H1 (cell line): ENCODE measurements at regions not wholly inside any gene's neighbourhood (a gene's known extent, or its start where the extent isn't known, plus 50 kb on each side); places are given as distances from the start of the nearest gene placed in this dataset.

Experiments used
- CTCF ChIA-PET: fragments of 300-600 bp; sonication (Branson Sonifier 250); formaldehyde crosslinking; loops from one replicate; lab custom pipeline; 2021; ENCODE audit not compliant: partially characterized antibody; lab: Charles Lee
- POLR2A ChIA-PET: fragments of 300-600 bp; sonication (Branson Sonifier 250); formaldehyde crosslinking; loops from one replicate; lab custom pipeline; 2021; ENCODE audit warnings: inconsistent platforms; ENCODE audit not compliant: partially characterized antibody; lab: Charles Lee
- DNase-seq, 2 experiments: peaks; one replicate each; pipeline versions ENCODE4 v3.0.0 to v3.0.0-alpha.2; 2010 to 2022; ENCODE audit warnings: low spot score in 2 of 2, low read depth in 1 of 2, mixed read lengths in 1 of 2
- FAIRE-seq: peaks from 2 replicates; lab custom pipeline; 2011; peaks lifted over from hg19 to GRCh38; lab: Jason Lieb, UNC
- H2AFZ ChIP-seq: 2 replicates; pipeline ENCODE4 v1.8.1; 2012; ENCODE audit warnings: low read length, inconsistent platforms
- H2AK5ac ChIP-seq: 2 replicates; pipeline ENCODE4 v1.6.1; 2013; ENCODE audit warnings: low read depth, low read length
- H2BK120ac ChIP-seq: replicated peaks from 2 replicates; pipeline ENCODE3; 2013; ENCODE audit warnings: low read depth, low read length, inconsistent platforms
- H2BK12ac ChIP-seq: 2 replicates; pipeline ENCODE4 v1.6.1; 2013; ENCODE audit warnings: low read depth, low read length
- H2BK15ac ChIP-seq: 2 replicates; pipeline ENCODE4 v1.6.1; 2013; ENCODE audit warnings: low read length
- H2BK20ac ChIP-seq: 2 replicates; pipeline ENCODE4 v1.6.1; 2013; ENCODE audit warnings: low read length
- H2BK5ac ChIP-seq: 2 replicates; pipeline ENCODE4 v1.6.1; 2013; ENCODE audit warnings: low read depth, low read length
- H3K14ac ChIP-seq: 2 replicates; pipeline ENCODE4 v1.6.1; 2013; ENCODE audit warnings: inconsistent platforms; ENCODE audit not compliant: insufficient read length
- H3K18ac ChIP-seq: 2 replicates; pipeline ENCODE4 v1.6.1; 2013; ENCODE audit warnings: low read length; ENCODE audit errors: extremely low read depth
- H3K23ac ChIP-seq: 2 replicates; pipeline ENCODE4 v1.6.1; 2013; ENCODE audit warnings: inconsistent platforms; ENCODE audit not compliant: insufficient read length
- H3K23me2 ChIP-seq: 2 replicates; pipeline ENCODE4 v1.6.1; 2013; ENCODE audit warnings: low read depth, low read length
- H3K27ac ChIP-seq: 2 replicates; pipeline ENCODE4 v1.6.1; 2011; ENCODE audit warnings: low read depth, low read length, inconsistent platforms
- H3K27me3 ChIP-seq, 4 experiments: replicated peaks in 1 of 4; 1 replicate in 1 of 4; 2 replicates in 3 of 4; pipeline versions ENCODE4 v1.6.1 to v1.8.1; 2011 to 2013; ENCODE audit warnings: low read length in 3 of 4, mild to moderate bottlenecking in 3 of 4, inconsistent platforms in 2 of 4, mixed read lengths in 2 of 4, moderate library complexity in 1 of 4; ENCODE audit not compliant: control insufficient read depth in 3 of 4, insufficient read depth in 3 of 4; ENCODE audit errors: extremely low read depth in 1 of 4
- H3K36me3 ChIP-seq, 4 experiments: 2 replicates each; pipeline versions ENCODE4 v1.6.1 to v1.8.1; 2011 to 2013; ENCODE audit warnings: mild to moderate bottlenecking in 4 of 4, low read length in 3 of 4, moderate library complexity in 2 of 4, control low read depth in 1 of 4, inconsistent platforms in 1 of 4; ENCODE audit not compliant: insufficient read depth in 4 of 4, control insufficient read depth in 2 of 4
- H3K4ac ChIP-seq: replicated peaks from 2 replicates; pipeline ENCODE3; 2013; ENCODE audit warnings: low read length, low read depth, mixed read lengths, inconsistent platforms; ENCODE audit not compliant: insufficient read length
- H3K4me1 ChIP-seq, 4 experiments: replicated peaks in 1 of 4; 1 replicate in 1 of 4; 2 replicates in 3 of 4; pipeline versions ENCODE4 v1.6.1 to v1.8.1; 2011 to 2013; ENCODE audit warnings: low read length in 3 of 4, inconsistent platforms in 2 of 4, mixed read lengths in 1 of 4; ENCODE audit not compliant: insufficient read depth in 4 of 4, control insufficient read depth in 3 of 4
- H3K4me2 ChIP-seq, 2 experiments: 2 replicates each; pipeline versions ENCODE4 v1.6.1 to v1.8.1; 2011 to 2013; ENCODE audit warnings: low read depth in 2 of 2, low read length in 2 of 2, control low read depth in 1 of 2, inconsistent platforms in 1 of 2, mild to moderate bottlenecking in 1 of 2; ENCODE audit not compliant: insufficient read depth in 1 of 2
- H3K4me3 ChIP-seq, 4 experiments: fragments of 200-600, 300-600 bp in 1 of 4; sonication (generic), shearing (Covaris generic), sonication (Bioruptor Twin) in 1 of 4; 2 replicates each; pipeline versions ENCODE4 v1.5.1 to v1.8.1; 2011 to 2016; ENCODE audit warnings: low read length in 4 of 4, low read depth in 3 of 4, control low read depth in 2 of 4, inconsistent platforms in 2 of 4, mild to moderate bottlenecking in 2 of 4, mixed read lengths in 1 of 4, moderate library complexity in 1 of 4; ENCODE audit not compliant: insufficient read depth in 2 of 4; ENCODE audit errors: extremely low read depth in 1 of 4
- H3K56ac ChIP-seq: replicated peaks from 2 replicates; pipeline ENCODE3; 2013; ENCODE audit warnings: low read depth, mild to moderate bottlenecking, mixed read lengths, low read length, inconsistent platforms; ENCODE audit not compliant: insufficient read length
- H3K79me1 ChIP-seq: 2 replicates; pipeline ENCODE4 v1.6.1; 2013; ENCODE audit warnings: low read depth, low read length, control low read depth
- H3K79me2 ChIP-seq, 2 experiments: 2 replicates each; pipeline versions ENCODE4 v1.6.1 to v1.8.1; 2012 to 2013; ENCODE audit warnings: low read length in 2 of 2, mild to moderate bottlenecking in 2 of 2, inconsistent platforms in 1 of 2; ENCODE audit not compliant: insufficient read depth in 2 of 2, control insufficient read depth in 1 of 2
- H3K9ac ChIP-seq, 4 experiments: replicated peaks in 1 of 4; 1 replicate in 1 of 4; 2 replicates in 3 of 4; pipeline versions ENCODE4 v1.6.1 to v1.8.1; 2011 to 2013; ENCODE audit warnings: low read depth in 3 of 4, low read length in 3 of 4, control low read depth in 2 of 4, mild to moderate bottlenecking in 2 of 4, moderate library complexity in 2 of 4, inconsistent platforms in 1 of 4; ENCODE audit errors: extremely low read depth in 1 of 4
- H3K9me3 ChIP-seq, 2 experiments: 2 replicates each; pipeline versions ENCODE4 v1.6.1 to v1.8.1; 2012 to 2013; ENCODE audit warnings: mild to moderate bottlenecking in 2 of 2, moderate library complexity in 2 of 2, control low read depth in 1 of 2, inconsistent platforms in 1 of 2, low read depth in 1 of 2, low read length in 1 of 2, mixed read lengths in 1 of 2; ENCODE audit not compliant: insufficient read depth in 2 of 2
- H4K20me1 ChIP-seq, 2 experiments: replicated peaks in 1 of 2; 2 replicates each; pipeline versions ENCODE3 to v1.8.1; 2011 to 2013; ENCODE audit warnings: inconsistent platforms in 2 of 2, low read length in 2 of 2, mild to moderate bottlenecking in 1 of 2; ENCODE audit not compliant: insufficient read depth in 2 of 2, control insufficient read depth in 1 of 2
- H4K5ac ChIP-seq: 2 replicates; pipeline ENCODE4 v1.6.1; 2013; ENCODE audit warnings: low read length, low read depth, mixed read lengths, inconsistent platforms; ENCODE audit not compliant: insufficient read length
- H4K8ac ChIP-seq: 2 replicates; pipeline ENCODE4 v1.8.0; 2013; ENCODE audit warnings: mild to moderate bottlenecking, moderate library complexity, low read length, inconsistent platforms; ENCODE audit not compliant: insufficient read depth; ENCODE audit errors: extremely low read depth
- H4K91ac ChIP-seq: replicated peaks from 2 replicates; pipeline ENCODE3; 2013; ENCODE audit warnings: low read length, mixed read lengths, inconsistent platforms; ENCODE audit not compliant: insufficient read length
- BACH1 ChIP-seq: IDR thresholded peaks from 2 replicates; pipeline ENCODE4 v1.6.1; 2012; ENCODE audit warnings: low read length, improper control_type of control experiment
- E2F6 ChIP-seq: IDR thresholded peaks from 2 replicates; pipeline ENCODE4 v1.6.1; 2012; ENCODE audit warnings: inconsistent platforms
- HDAC6 ChIP-seq: IDR thresholded peaks from one replicate; pipeline ENCODE4 v1.7.1; 2012; ENCODE audit warnings: low read depth, mild to moderate bottlenecking, inconsistent platforms, low read length, moderate library complexity
- KDM1A ChIP-seq: fragments of 200-600, 300-600 bp; sonication (generic); IDR thresholded peaks from 2 replicates; pipeline ENCODE4 v1.7.1; 2016; ENCODE audit warnings: mild to moderate bottlenecking, low read length, borderline replicate concordance
- RXRA ChIP-seq: IDR thresholded peaks from 2 replicates; pipeline ENCODE4 v1.6.1; 2011; ENCODE audit warnings: low read depth, mild to moderate bottlenecking, low read length, moderate library complexity; ENCODE audit not compliant: insufficient read depth
- SIX5 ChIP-seq: IDR thresholded peaks from 2 replicates; pipeline ENCODE4 v1.6.1; 2011; ENCODE audit warnings: mild to moderate bottlenecking, low read depth, low read length
- SP2 ChIP-seq: IDR thresholded peaks from 2 replicates; pipeline ENCODE4 v1.6.1; 2012; ENCODE audit warnings: mild to moderate bottlenecking, low read length, inconsistent platforms
- TAF1 ChIP-seq: IDR thresholded peaks from 2 replicates; pipeline ENCODE4 v1.6.1; 2011; ENCODE audit warnings: mild to moderate bottlenecking, low read depth, low read length
- TBP ChIP-seq: IDR thresholded peaks from 2 replicates; pipeline ENCODE4 v1.6.1; 2011; ENCODE audit warnings: low read depth, low read length, improper control_type of control experiment
- TCF12 ChIP-seq: IDR thresholded peaks from 2 replicates; pipeline ENCODE4 v1.6.1; 2011; ENCODE audit warnings: low read depth, mild to moderate bottlenecking, low read length
- ZNF274 ChIP-seq: IDR thresholded peaks from 2 replicates; pipeline ENCODE4 v1.7.0; 2012; ENCODE audit warnings: low read length, borderline replicate concordance; ENCODE audit errors: extremely low read depth

- TF ChIP-seq RXRA, result no peak
- no peak for TF ChIP-seq TBP
- no peak for TF ChIP-seq ZNF274
- no peak for TF ChIP-seq SP2
- no peak for TF ChIP-seq HDAC6
- TF ChIP-seq BACH1, result no peak
- TF ChIP-seq TAF1, result no peak
- no peak for TF ChIP-seq E2F6
- no peak for TF ChIP-seq SIX5
- no peak for TF ChIP-seq TCF12
- no peak for TF ChIP-seq KDM1A
- TF ChIP-seq, all 59 proteins: peak for 0
Measured at GRCh38 chr6:94835264-94835663, 742.1 kb upstream of the MANEA start.

More at GRCh38 chr6:94835264-94835663, 742.1 kb upstream of the MANEA start:
- H3K9ac ChIP-seq, result no peak overlapping the region
- DNase-seq (no peak), FAIRE-seq (no peak)
- no peaks in the 10 kb centered on the region for H3K36me3 ChIP-seq
- H2AFZ ChIP-seq, result no peak overlapping the region
- H2BK20ac ChIP-seq, result no peak overlapping the region
- H3K56ac ChIP-seq, result no peak overlapping the region
- H2BK12ac ChIP-seq, result no peak overlapping the region
- H4K91ac ChIP-seq, result no peak overlapping the region
- no peaks in the 10 kb centered on the region for H3K4me1 ChIP-seq
- H3K4ac ChIP-seq, result no peak overlapping the region
- H4K8ac ChIP-seq, result no peak overlapping the region
- no peak overlapping the region for H3K4me3 ChIP-seq
- H2BK120ac ChIP-seq, result no peak overlapping the region
- ChIA-PET POLR2A (no interaction called here), CTCF (no interaction called here)
- no peaks in the 10 kb centered on the region; the same call in 1 of the 2 replicates for H3K23me2 ChIP-seq
- H3K9me3 ChIP-seq, result no peaks in the 10 kb centered on the region
- H3K14ac ChIP-seq, result no peak overlapping the region
- no peak overlapping the region for H4K5ac ChIP-seq
- H3K27me3 ChIP-seq, result no peaks in the 10 kb centered on the region
- no peak overlapping the region for H3K4me2 ChIP-seq
- H3K27ac ChIP-seq, result no peak overlapping the region
- H2BK5ac ChIP-seq, result no peak overlapping the region
- H3K79me1 ChIP-seq, result no peaks in the 10 kb centered on the region
- H3K18ac ChIP-seq, result no peak overlapping the region
- no peaks in the 10 kb centered on the region for H4K20me1 ChIP-seq
- no peak overlapping the region for H3K23ac ChIP-seq
- no peaks in the 10 kb centered on the region for H3K79me2 ChIP-seq
- H2AK5ac ChIP-seq, result no peak overlapping the region
- H2BK15ac ChIP-seq, result no peak overlapping the region
